Germinal center (tissue), 1 donor: ENCODE measurements at regions not wholly inside any gene's neighbourhood (a gene's known extent, or its start where the extent isn't known, plus 50 kb on each side); places are given as distances from the start of the nearest gene placed in this dataset.

Experiments used
- DNase-seq: peaks from one replicate; pipeline ENCODE4 v3.0.0; 2012; ENCODE audit warnings: mixed read lengths, low spot score

DNA sequence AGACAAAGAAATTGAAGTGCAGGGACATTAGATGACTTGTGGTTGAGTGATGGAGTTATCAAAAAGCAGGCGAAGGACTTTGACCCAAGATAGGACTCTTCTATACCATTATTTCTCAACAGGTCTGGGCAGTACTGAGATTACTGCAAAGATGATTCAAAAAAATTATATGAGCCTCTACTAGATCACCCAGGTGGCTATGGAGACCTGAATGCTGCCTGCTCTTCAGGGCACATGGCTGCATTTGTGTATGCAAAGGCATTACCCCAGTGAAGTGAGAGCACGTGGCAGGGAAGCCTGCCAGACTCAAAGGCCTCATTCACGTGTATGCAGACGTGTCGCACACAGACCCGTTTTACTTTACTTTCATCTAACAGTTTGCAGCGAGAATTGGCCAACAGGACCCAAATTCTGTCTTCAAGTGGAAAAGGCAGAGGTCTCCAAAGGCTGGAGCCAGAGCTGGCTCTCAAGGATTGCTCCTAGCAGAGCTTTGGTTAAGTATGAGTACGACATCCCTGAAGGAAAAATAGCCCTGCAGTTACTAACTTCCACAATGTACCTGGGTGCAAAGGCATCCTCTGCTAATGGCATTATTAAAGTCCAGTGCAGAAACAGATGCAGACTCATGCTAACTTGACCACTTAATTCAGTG is 113.8 kb upstream of the ARMC2 start:
- DNase-seq, result no peak

DNA sequence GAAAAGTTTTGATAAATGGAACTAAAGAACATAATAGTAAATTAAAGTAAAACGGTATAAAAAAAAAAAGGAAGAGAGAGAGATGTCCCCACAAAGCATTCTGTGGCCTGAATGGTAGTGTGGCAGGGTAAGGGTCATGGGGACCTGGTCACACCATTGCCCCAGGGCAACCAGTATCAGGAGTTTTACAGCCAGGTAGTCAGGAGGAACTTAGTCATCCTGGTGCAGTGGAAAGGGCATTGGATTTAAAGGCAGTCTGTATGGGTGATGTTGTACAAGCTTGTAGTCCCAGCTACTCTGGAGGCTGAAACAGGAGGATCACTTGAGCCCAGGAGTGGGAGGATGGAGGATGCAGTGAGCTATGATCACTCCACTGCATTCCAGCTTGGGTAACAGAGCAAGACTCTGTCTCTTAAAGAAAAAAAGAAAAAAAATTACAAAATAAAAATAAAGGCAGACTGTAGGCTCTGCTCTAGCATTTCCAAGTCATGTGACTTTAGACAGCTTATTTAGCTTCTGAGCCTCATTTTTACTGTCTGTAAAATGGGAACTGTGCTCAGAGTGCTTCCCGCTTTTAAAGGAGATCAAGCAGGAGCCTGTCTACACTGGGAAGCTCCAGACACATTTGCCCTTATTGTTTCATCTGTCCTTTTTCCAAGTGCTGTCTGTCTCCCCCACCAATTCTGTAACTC is 112.8 kb upstream of the ARMC2 start:
- DNase-seq, result no peak

DNA sequence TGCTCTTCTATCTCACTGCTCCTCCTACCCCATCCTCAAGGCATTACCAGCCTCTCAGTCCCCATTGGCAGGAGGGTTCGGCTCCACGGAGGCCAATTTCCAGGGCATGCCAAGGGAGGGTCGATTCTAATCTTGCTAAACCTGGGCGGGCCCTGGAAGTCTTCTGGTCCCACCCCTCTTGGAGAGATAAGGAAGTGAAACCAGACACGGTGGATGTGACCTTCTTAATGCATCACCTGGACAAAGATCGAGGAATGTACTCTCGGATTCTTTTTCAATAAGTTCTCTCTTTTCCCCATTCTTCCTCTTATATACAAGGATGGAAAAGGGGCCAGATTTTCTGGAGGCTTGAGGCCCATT is 112.2 kb upstream of the ARMC2 start:
- no peak for DNase-seq

- DNase-seq, result no peak
Measured at GRCh38 chr6:108736832-108737231, 111.4 kb upstream of the ARMC2 start.

DNA sequence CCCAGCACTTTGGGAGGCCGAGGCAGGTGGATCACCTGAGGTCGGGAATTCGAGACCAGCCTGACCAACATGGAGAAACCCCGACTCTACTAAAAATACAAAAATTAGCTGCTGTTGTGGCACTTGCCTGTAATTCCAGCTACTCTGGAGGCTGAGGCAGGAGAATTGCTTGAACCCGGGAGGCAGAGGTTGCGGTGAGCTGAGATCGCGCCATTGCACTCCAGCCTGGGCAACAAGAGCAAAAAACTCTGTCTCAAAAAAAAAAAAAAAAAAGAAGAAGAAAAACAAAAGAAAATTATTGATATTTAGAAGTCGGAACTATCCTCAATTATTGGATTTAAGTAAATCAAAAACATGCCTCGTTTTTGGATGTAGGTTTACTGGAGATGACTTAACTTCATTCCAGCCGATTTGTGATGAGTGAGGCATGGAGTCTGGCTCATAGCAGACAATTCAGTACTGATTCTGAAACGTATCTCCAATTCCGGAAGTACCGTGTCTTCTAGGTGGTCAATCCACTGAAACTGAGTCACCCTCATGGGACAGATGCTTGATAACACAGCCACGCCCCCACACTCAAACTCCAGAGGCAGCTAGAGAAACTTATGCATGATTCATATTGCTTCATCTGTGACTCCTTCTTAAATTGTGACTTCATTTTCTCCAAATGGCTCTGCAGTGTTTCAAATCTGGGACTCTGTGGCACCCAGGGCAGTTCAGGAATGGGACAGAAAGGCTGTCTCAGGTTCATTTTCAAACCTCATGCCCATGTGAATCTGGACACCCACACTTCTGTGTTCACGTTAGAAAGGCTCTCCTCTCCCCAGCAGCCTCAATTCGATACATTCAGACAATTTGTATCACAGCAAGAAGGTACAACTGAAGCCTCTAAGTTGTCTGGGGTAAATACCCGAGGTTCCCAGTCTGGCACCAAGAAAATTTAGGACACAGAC is 110.4 kb upstream of the ARMC2 start:
- no peak for DNase-seq

- no peak for DNase-seq
Measured at GRCh38 chr6:108738684-108739416, 109.4 kb upstream of the ARMC2 start.

GRCh38 chr6:108739496-108740330 is 108.5 kb upstream of the ARMC2 start:
- DNase-seq, result no peak

GRCh38 chr6:108741331-108741989 is 106.8 kb upstream of the ARMC2 start:
- no peak for DNase-seq

DNA sequence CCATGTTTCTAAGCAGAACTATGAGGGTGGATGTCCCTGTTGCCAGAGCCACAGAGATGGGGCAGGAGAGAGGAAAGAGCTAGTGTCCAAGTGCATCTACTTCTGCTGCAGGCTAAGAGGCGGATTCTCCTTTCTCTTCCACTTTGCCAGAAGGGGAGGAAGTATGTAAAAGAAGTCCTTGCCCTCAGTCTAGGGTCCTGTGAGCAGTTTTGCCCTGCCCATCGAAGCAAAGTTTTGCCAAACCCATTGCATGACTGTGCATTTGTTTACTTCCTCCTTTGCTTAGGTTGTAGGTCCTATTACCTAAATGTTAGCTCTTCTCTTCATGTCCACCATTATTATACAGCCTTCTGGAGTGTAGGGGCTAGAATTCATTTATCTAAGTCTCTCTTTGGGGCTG is 106.2 kb upstream of the ARMC2 start:
- DNase-seq, result no peak

DNA sequence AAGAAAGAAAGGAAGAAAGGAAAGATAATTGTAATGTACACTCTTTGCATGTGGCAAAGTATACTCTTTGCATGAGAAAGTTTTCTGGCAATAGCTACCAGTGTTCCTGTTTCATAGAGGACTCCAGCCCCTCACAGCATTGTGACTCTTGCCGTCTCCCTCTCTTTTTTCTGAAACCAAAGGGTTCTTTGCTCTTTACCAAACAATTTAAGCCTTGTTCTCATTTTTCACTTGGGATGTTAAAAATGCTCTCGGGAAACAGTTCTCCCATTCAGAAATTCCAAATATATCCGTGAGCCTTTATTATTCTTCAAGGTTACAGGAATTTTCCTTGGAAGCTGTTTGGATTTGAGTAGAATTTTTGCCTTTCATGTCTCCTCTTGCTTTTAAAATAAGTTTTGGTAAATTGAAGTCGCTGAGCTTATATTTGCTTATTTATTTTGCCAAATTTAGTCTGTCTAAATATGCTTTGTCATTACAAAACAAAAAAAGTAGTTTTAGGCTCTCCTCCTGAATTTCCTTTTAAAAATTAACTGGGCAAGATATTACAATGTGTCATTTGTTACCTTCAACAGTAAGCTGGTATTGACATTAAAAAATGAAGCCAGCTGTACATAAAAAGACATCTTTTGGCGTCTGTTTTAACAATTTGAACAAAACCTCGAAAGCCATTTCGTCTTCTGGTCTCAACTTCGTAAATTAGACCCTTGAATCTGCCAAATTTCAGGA is 103.8 kb upstream of the ARMC2 start:
- DNase-seq, result no peak

DNA sequence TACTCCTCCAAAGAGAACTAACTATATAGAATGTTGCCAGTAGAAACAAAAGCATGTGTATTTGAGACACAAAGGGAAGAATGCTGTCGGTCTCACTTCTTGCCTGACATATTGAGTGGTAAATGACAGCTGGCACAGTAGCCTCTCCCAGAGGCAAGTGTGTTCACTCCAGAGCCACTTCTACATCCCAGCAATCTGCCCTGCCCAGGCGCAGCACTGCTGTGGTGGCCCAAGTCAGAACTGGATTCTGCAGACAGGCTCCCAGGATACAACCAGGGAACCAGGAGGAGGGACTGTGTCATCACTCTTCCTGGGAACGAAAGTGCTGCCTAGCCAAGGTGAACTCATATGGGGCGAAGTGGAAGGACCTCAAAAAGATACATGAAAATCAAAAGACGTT is 103.2 kb upstream of the ARMC2 start:
- no peak for DNase-seq

- DNase-seq, result no peak
Measured at GRCh38 chr6:108745664-108746336, 102.4 kb upstream of the ARMC2 start.

DNA sequence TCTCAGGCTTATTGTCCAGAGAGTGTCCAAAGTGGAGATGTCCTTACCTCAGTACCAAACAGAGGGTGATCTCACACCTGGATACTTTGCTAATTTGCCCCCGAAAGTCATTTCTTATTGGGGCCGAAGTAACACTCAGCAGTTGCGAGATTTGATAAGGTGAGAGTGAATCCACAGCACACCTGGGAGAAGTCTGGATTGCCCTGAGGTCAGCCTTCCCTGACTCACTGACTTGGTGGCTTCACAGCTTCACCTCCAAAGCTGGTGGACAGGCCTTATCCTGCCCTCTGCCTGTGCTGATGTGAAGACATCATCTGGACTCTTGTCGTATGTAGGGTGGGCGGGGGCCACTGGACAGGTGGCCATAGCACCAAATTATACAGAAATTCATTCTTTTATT is 101.9 kb upstream of the ARMC2 start:
- no peak for DNase-seq

GRCh38 chr6:108746836-108747575 is 101.2 kb upstream of the ARMC2 start:
- no peak for DNase-seq

DNA sequence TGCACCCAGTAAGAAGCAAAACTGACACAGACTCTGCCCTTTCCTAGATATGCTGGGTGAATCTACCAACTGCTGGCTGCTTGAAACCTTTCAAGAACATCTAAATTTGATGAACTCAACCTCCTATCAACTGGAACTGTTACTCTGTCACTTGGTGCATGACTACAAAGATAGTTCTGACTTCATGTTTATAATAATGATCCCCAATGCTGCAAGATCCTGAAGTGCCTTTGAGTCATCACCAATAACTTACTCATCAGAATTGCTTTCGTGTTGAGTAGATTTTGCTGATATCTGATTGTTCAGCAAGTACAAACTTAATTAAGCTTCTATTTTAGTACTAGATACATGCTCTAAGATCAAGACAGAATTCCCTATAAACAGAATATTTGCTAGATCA is 100.2 kb upstream of the ARMC2 start:
- no peak for DNase-seq

DNA sequence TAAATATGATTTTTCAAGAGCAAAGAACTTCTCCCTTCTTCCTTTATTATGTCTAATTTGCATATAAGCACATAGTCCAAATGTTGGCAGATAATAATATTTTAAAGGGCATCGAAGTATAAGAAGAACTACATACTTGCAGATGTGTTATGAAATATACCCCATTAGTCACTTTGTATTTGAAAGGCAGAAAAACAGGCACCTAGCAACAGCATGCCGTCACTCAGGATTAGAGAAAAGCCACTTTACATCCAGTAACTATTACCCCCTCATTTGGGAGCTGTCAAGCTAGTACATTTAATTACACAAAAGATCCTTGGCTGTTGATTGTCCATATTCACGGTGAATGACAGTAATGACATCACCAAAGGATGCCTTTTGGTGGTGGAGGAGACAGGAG is 99.3 kb upstream of the ARMC2 start:
- no peak for DNase-seq

- no peak for DNase-seq
Measured at GRCh38 chr6:108750801-108751200, 97.4 kb upstream of the ARMC2 start.

GRCh38 chr6:108751282-108751681 is 96.9 kb upstream of the ARMC2 start:
- no peak for DNase-seq
